Activated CD8-positive, alpha-beta T cell treated with anti-CD3 and anti-CD28 coated beads for 36 hours (primary cell): ENCODE measurements at regions not wholly inside any gene's neighbourhood (a gene's known extent, or its start where the extent isn't known, plus 50 kb on each side); places are given as distances from the start of the nearest gene placed in this dataset.
A peak's percentile ranks its signal among the peaks of the same experiment; 100 is the strongest.

Source experiments
- ATAC-seq: fragments of 200-7000 bp; cut with Tn5 transposase; one replicate; pipeline ENCODE4 v1.10.0; 2021; ENCODE audit warnings: mild to moderate bottlenecking, moderate library complexity
- CTCF ChIA-PET: fragments of 350-600 bp; sonication (Branson Sonifier 250); formaldehyde crosslinking; loops from one replicate; lab custom pipeline; 2021; ENCODE audit warnings: antibody characterized with exemption; lab: Charles Lee
- POLR2A ChIA-PET: fragments of 350-600 bp; sonication (Branson Sonifier 250); formaldehyde crosslinking; loops from one replicate; lab custom pipeline; 2021; ENCODE audit warnings: antibody characterized with exemption; lab: Charles Lee
- DNase-seq: peaks from one replicate; pipeline ENCODE4 v3.0.0-alpha.2; 2020
- H3K27ac Mint-ChIP-seq: one replicate; pipeline ENCODE4 v1.8.0; 2021; ENCODE audit warnings: mild to moderate bottlenecking, mixed read lengths
- H3K27me3 Mint-ChIP-seq: one replicate; pipeline ENCODE4 v1.8.0; 2021; ENCODE audit warnings: mixed read lengths
- H3K36me3 Mint-ChIP-seq: one replicate; pipeline ENCODE4 v1.8.0; 2021; ENCODE audit warnings: low read depth, mixed read lengths
- H3K4me1 Mint-ChIP-seq: one replicate; pipeline ENCODE4 v1.8.0; 2021; ENCODE audit warnings: low read depth, mixed read lengths
- H3K4me3 Mint-ChIP-seq: one replicate; pipeline ENCODE4 v1.8.0; 2021; ENCODE audit warnings: mild to moderate bottlenecking, moderate library complexity, mixed read lengths
- H3K9me3 Mint-ChIP-seq: one replicate; pipeline ENCODE4 v1.8.0; 2021; ENCODE audit warnings: mixed read lengths
- intact Hi-C: fragments of 100-400 bp; cut with micrococcal nuclease; formaldehyde crosslinking; loops from one replicate; pipeline ENCODE4 v1.10.0; 2022
- TF ChIP-seq, protein P1 (sequence below): fragments of 200-600 bp; IDR thresholded peaks from one replicate; pipeline ENCODE4 v1.8.0; 2022; ENCODE audit warnings: antibody characterized with exemption, mild to moderate bottlenecking

DNA sequence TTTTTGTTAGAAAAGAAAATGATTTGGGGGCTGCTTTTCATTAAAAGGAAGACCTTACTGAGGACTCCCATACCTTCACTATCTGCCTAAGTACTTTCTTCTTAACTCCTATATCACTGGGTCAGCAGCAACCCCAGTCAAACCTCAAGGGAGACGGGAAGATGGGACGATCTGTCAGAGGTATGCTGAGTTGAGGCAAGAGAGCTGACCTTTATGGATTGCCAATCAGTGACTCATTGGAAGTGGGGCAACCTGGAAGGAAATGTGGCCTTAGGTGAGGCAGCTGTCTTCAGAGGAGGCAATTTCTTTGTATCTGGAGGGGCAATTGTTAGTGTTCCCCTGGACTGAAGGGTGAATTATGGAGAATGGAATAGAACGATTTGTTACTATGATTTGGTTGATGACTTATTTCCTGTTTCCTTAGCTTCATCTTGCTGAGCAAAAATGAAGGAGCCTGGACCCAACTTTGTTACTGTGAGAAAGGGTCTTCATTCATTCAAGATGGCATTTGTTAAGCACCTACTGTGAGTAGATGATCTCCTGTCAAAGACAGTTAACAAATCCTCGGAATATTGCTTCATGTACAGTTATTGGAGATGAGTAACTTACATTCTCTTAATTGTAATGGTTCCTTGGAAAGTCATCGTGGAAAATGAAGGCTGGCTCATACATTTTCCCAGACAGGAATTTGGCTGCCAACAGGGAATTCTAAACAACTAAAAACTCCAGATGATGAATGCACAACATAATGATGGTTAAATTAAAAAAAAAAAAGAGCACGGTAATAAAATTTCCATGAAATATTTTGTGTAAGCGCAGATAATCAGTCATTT, 134.7 kb upstream of the KCNJ15 start:
- TF ChIP-seq, protein P1, sequence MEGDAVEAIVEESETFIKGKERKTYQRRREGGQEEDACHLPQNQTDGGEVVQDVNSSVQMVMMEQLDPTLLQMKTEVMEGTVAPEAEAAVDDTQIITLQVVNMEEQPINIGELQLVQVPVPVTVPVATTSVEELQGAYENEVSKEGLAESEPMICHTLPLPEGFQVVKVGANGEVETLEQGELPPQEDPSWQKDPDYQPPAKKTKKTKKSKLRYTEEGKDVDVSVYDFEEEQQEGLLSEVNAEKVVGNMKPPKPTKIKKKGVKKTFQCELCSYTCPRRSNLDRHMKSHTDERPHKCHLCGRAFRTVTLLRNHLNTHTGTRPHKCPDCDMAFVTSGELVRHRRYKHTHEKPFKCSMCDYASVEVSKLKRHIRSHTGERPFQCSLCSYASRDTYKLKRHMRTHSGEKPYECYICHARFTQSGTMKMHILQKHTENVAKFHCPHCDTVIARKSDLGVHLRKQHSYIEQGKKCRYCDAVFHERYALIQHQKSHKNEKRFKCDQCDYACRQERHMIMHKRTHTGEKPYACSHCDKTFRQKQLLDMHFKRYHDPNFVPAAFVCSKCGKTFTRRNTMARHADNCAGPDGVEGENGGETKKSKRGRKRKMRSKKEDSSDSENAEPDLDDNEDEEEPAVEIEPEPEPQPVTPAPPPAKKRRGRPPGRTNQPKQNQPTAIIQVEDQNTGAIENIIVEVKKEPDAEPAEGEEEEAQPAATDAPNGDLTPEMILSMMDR: no peak
- Mint-ChIP-seq H3K27ac (no peak overlapping the region), H3K4me3 (no peak overlapping the region), H3K4me1 (no peaks in the 10 kb centered on the region), H3K9me3 (no peaks in the 10 kb centered on the region), H3K36me3 (no peaks in the 10 kb centered on the region), H3K27me3 (peaks cover 12% of the 10 kb centered on the region)
- ATAC-seq (no peak), DNase-seq (no peak)
- intact Hi-C loops: loop anchor here (10.0 kb wide), 1 partner anchor 407 kb away; no protein-coding TSS in a partner anchor
- POLR2A ChIA-PET: interaction anchor here (0.8 kb wide), 1 partner anchor 27 kb away, joined by 4 read pairs; no protein-coding TSS in a partner anchor
- CTCF ChIA-PET: no interaction called here

DNA sequence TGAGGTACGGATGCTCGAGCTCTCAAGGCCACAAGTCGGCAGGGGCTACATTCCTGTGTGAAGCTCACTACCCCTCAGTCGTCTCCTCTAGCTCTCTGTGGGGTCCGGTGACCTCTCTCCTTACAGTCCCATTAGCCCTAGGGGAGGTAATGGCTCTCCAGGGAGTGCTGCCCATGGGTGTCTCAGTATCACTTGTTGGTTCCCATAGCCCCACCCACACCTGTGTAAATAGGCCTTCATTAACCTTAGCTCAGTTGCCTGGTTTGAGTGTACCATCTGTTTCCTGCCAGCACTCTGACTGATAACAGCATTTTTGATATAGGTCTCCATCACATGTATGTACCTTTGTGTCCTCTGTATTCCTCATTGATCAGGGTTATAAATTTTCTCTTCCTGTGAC, 133.2 kb upstream of the KCNJ15 start:
- Mint-ChIP-seq H3K4me3 (no peak overlapping the region), H3K4me1 (no peaks in the 10 kb centered on the region), H3K27ac (no peak overlapping the region), H3K9me3 (no peaks in the 10 kb centered on the region), H3K27me3 (peaks cover 9% of the 10 kb centered on the region), H3K36me3 (no peaks in the 10 kb centered on the region)
- TF ChIP-seq, protein P1: no peak
- POLR2A ChIA-PET: interaction anchor here (1.9 kb wide), 1 partner anchor 11 kb away, joined by 5 read pairs; no protein-coding TSS in a partner anchor
- ATAC-seq (no peak), DNase-seq (no peak)
- CTCF ChIA-PET: interaction anchor here (0.9 to 1.6 kb wide), 3 partner anchors 10 to 423 kb away, joined by 3 to 4 read pairs (median 3); no protein-coding TSS in a partner anchor
- intact Hi-C loops: loop anchor here (10.0 kb wide), 1 partner anchor 409 kb away; no protein-coding TSS in a partner anchor

DNA sequence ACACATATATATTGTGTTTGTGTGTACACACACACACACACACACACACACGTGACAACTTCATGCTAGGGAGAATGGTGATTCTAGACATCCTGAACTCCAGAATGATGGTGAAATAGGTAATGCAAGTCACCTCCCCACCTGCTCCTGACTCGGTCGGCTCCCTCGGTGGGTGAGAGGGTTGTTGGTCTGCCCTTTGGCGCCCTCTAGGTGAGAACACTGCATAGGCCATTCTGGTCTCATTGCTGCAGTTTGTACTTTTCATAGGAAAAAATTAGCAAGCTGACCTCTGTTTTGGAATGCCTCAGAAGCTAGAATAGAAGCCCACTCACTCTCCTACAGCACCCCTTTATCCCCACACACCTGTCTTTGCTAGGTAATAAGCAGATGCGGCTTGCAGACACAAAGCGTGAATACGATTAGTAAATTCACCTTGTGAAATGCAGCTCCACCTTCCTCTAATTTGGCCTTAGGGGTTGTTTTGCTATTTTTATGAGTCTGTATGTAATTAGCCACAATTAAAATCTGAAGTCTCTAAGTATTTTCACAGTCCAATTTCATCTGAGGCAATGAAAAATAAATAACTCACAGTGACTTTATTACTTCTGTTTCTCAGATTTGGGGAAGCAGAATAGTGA, 130.0 kb upstream of the KCNJ15 start:
- no peaks in the 10 kb centered on the region for H3K36me3 Mint-ChIP-seq
- H3K27me3 Mint-ChIP-seq: peaks cover 12% of the 10 kb centered on the region
- H3K9me3 Mint-ChIP-seq: no peaks in the 10 kb centered on the region
- ATAC-seq (peak; percentile 58), DNase-seq (peak; percentile 76)
- ChIA-PET POLR2A (no interaction called here), CTCF (interaction anchor here (0.7 to 2.4 kb wide), 17 partner anchors 8 to 452 kb away, joined by 3 to 8 read pairs (median 4); no protein-coding TSS in a partner anchor)
- TF ChIP-seq, protein P1: peak; percentile 64
- H3K4me3 Mint-ChIP-seq: no peak overlapping the region
- no peak overlapping the region for H3K27ac Mint-ChIP-seq
- intact Hi-C loops: loop anchor here (10.0 kb wide), 1 partner anchor 412 kb away; no protein-coding TSS in a partner anchor
- no peaks in the 10 kb centered on the region for H3K4me1 Mint-ChIP-seq

DNA sequence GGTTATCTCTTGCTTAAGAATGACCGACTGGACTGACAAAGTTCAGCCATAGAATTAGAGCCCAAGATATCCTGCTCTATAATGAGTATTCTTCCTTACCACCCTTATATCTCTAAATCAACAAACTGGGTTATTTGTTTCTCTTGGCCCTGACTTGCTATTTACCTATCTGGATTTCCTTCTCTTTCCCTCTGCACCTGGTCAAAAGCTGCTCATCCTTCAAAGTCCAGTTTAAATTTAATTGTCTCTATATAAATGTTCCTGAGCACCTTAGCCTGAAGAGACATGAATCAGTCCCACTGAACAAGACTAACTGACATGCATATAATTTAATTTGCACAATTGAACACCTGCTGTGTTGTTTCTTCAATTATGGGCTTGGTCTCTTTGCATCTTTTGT, 127.1 kb upstream of the KCNJ15 start:
- Mint-ChIP-seq H3K4me3 (no peak overlapping the region), H3K36me3 (no peaks in the 10 kb centered on the region), H3K9me3 (no peaks in the 10 kb centered on the region), H3K4me1 (no peaks in the 10 kb centered on the region), H3K27ac (no peak overlapping the region), H3K27me3 (peaks cover 24% of the 10 kb centered on the region)
- no peak for ATAC-seq
- intact Hi-C loops: loop anchor here (10.0 kb wide), 1 partner anchor 415 kb away; no protein-coding TSS in a partner anchor
- ChIA-PET POLR2A (no interaction called here), CTCF (no interaction called here)
- DNase-seq: no peak
- TF ChIP-seq, protein P1: no peak
